ENCODE measurements at regions not wholly inside any gene's neighbourhood (a gene's known extent, or its start where the extent isn't known, plus 50 kb on each side); places are given as distances from the start of the nearest gene placed in this dataset.

- TF ChIP-seq CTCF (IDR thresholded peaks at IDR 0.05; ENCODE audit: insufficient read depth, low read depth, low read length, missing control alignments): no peak
- no peak for DNase-seq (ENCODE audit: low read depth)
- H3K4me3 ChIP-seq (ENCODE audit: low read depth, low read length): no peak overlapping the region
Measured at GRCh38 chr15:62393196-62393595, 228.1 kb upstream of the C2CD4B start.

GRCh38 chr15:62394079-62394478 lies 229.0 kb upstream of the C2CD4B start:
- DNase-seq (ENCODE audit: low read depth): no peak
- H3K4me3 ChIP-seq (ENCODE audit: low read depth, low read length): no peak overlapping the region
- TF ChIP-seq CTCF (IDR thresholded peaks at IDR 0.05; ENCODE audit: insufficient read depth, low read depth, low read length, missing control alignments): no peak

DNA sequence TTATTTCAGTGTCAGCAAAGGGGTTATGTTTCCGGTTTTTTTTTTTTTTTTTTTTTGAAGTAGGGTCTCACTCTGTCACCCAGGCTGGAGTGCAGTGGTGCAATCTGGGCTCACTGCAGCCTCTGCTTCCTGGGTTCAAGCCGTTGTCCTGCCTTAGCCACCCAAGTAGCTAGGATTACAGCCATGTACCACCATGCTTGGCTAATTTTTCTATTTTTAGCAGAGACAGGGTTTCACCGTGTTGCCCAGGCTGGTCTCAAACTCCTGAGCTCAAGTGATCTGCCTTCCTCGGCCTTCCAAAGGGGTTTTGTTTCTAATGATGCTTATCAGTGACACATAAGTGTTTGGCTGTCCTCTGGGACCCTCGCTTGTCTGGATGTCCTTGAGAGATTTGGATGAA lies 235.7 kb upstream of the C2CD4B start:
- DNase-seq (ENCODE audit: low read depth): no peak
- H3K4me3 ChIP-seq (ENCODE audit: low read depth, low read length): no peak overlapping the region
- no peak for TF ChIP-seq CTCF (IDR thresholded peaks at IDR 0.05; ENCODE audit: insufficient read depth, low read depth, low read length, missing control alignments)

DNA sequence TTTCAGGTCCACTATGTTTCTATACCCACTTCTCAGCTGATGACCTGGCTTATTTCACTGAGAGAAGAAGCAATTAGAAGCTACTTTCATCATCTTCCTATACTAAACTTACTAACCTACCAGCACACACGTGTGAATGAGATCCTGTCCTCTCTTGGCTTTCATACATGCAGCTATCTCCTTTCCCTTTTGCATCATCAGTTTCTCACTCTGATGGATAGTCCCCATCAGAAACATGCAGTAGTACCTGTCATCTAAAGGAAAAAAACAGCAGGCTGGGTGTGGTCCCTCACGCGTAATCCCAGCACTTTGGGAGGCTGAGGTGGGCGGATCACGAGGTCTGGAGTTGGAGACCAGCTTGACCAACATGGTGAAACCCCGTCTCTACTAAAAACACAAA lies 237.6 kb upstream of the C2CD4B start:
- no peak for TF ChIP-seq CTCF (IDR thresholded peaks at IDR 0.05; ENCODE audit: insufficient read depth, low read depth, low read length, missing control alignments)
- no peak for DNase-seq (ENCODE audit: low read depth)
- H3K4me3 ChIP-seq (ENCODE audit: low read depth, low read length): no peak overlapping the region

DNA sequence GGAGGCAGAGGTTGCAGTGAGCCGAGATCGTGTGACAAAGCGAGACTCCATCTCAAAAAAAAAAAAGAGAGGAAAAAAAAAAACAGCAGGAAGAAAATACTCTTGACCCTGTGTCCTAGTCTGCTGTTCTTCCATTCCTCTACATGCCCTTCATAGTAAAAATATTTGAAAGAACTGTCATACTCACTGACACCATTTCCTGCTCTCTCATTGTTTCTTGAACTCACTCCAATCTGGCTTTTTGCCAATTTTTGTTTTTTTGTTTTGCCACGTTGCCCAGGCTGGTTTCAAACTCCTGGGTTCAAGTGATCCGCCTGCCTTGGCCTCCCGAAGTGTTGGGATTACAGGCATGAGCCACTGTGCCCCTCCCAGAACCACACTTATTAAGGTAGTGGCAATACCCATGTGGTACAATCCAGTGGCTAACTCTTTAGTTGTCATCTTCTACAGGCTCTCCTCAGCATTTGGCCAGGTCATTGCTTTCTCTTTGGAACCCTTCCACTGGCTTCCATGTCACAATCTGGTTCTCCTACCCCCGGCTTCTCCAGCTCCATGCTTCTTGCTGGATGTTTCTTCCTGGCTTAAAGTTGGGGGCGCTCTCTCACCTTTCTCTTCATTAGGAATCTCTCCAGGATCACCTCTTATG lies 238.2 kb upstream of the C2CD4B start:
- no peak for TF ChIP-seq CTCF (IDR thresholded peaks at IDR 0.05; ENCODE audit: insufficient read depth, low read depth, low read length, missing control alignments)
- DNase-seq (ENCODE audit: low read depth): no peak
- H3K4me3 ChIP-seq (ENCODE audit: low read depth, low read length): no peak overlapping the region

DNA sequence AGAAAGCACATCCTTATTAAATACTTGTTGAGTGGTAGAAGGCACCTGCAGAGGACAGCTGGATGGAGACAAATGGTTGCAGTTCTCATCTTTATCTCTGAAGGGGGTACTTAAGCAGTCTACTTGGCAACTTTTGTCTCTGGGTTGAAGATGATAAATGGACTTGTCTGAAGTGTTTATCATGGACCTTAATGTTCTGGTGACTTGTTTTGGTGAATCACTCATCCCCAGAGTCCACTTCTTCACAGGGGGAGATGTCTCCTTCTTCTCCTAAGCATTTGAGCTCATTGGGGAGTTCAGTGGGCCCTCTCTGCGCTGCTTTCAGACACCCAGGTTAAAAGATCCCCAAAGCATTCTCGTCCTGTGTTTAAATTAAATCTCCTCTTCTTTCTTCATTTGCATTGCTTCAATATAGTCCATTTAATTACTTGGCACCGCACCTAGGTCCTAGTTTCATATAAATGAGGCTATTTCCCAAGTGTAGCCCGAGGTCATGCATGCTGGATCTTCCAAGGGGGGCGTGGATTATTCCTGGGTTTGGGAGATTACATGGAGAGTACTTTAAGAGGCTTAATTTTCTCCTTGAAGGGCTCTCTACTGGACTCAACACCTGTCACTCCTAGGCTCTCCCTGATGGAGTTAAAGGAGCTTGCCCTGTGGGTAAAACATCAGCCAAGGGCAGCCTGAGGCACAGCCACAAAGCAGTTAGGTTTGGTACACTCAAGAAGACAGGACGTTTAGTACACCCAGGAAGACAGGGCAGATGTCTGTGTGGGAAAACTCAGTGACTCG lies 239.3 kb upstream of the C2CD4B start:
- DNase-seq (ENCODE audit: low read depth): no peak
- no peak for TF ChIP-seq CTCF (IDR thresholded peaks at IDR 0.05; ENCODE audit: insufficient read depth, low read depth, low read length, missing control alignments)
- H3K4me3 ChIP-seq (ENCODE audit: low read depth, low read length): no peak overlapping the region
